ENCODE measurements at regions not wholly inside any gene's neighbourhood (a gene's known extent, or its start where the extent isn't known, plus 50 kb on each side); places are given as distances from the start of the nearest gene placed in this dataset.

DNA sequence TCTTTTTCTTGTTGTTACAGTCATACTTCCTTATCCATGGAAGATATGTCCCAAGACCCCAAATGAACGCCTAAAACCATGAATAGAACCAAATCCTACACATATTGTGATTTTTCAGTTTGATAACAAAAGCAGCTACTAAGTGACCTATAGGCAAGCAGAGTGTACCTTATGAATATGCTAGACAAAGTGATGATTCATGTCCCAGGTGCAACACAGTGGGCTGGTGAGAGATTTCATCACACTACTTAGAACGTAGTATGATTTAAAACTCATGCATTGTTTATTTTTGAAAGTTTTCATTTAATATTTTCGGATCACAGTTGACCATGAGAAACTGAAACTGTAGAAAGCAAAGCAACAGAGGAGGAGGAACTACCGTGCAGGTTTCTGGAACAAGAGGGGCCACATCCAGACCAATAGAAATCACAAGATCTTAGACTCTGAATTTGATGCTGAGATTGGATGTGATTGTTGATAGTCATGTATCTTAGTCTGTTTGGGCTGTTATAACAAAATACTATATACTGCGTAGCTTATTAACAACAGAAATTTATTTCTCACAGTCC is 470.8 kb upstream of the VRK2 start:
- TF ChIP-seq, protein P1, sequence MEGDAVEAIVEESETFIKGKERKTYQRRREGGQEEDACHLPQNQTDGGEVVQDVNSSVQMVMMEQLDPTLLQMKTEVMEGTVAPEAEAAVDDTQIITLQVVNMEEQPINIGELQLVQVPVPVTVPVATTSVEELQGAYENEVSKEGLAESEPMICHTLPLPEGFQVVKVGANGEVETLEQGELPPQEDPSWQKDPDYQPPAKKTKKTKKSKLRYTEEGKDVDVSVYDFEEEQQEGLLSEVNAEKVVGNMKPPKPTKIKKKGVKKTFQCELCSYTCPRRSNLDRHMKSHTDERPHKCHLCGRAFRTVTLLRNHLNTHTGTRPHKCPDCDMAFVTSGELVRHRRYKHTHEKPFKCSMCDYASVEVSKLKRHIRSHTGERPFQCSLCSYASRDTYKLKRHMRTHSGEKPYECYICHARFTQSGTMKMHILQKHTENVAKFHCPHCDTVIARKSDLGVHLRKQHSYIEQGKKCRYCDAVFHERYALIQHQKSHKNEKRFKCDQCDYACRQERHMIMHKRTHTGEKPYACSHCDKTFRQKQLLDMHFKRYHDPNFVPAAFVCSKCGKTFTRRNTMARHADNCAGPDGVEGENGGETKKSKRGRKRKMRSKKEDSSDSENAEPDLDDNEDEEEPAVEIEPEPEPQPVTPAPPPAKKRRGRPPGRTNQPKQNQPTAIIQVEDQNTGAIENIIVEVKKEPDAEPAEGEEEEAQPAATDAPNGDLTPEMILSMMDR (conservative IDR thresholded peaks at IDR 0.05; ENCODE audit: low read length): no peak
- TF ChIP-seq EZH2phosphoT487 (IDR thresholded peaks at IDR 0.05; ENCODE audit: borderline replicate concordance): no peak
